ENCODE measurements at regions not wholly inside any gene's neighbourhood (a gene's known extent, or its start where the extent isn't known, plus 50 kb on each side); places are given as distances from the start of the nearest gene placed in this dataset.

DNA sequence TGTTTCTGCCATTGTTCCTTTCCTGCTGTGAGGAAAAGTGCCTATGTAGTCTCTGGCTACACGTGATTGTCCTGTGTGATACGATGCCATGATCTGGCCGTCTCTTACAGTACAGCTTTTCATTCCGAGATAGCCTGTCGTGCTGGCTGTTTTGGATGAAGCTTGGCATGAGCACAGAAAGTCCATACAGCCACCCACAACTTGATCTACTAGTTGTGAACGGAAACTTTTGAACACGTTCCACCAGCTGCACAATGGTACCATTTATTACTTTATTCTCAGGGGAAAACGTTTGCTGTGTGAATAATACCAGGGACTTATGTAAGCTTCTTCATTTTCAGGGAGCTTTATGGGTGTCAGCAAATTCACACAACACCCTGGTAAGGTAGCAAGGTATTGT is 217.6 kb upstream of the ANKRD55 start:
- ChIA-PET POLR2A (ENCODE audit: low non-redundant PET) (no interaction called here), CTCF (no interaction called here)
- no peak overlapping the region for H3K27ac ChIP-seq
- no peak for TF ChIP-seq CTCF (conservative IDR thresholded peaks at IDR 0.05; ENCODE audit: low read depth)
- no peak for DNase-seq (ENCODE audit: low spot score)

DNA sequence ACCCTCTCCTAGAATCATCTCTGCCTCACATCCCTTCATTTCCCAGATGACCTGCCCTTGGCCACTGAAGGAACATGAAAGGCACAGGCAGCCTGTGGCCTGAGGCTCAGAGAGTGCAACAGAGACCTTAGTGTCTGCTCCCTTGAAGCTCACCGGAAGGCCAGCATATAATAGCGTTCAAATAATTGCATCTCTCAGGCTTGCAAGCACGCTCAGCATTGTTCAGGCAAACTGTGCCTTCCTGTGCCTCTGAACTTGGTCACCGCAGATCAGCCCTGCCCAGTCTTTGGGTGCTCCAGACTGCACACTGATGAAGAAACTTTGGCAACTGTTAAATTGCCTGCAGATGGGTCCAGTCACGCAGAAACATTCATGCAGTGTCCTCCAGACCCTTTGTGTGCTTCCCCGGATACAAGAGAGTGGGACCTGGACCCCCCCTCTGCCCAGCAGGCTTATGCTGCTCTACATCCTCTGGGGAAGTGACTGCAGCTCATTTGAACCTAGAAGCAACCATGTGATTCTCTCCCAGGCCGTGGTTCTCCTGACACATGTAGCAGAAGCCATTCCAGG is 216.0 kb upstream of the ANKRD55 start:
- H3K27ac ChIP-seq, result no peak overlapping the region
- no peak for TF ChIP-seq CTCF (conservative IDR thresholded peaks at IDR 0.05; ENCODE audit: low read depth)
- ChIA-PET CTCF (interaction anchor here (0.8 kb wide), 1 partner anchor 33 kb away, joined by 4 read pairs; no protein-coding TSS in a partner anchor), POLR2A (ENCODE audit: low non-redundant PET) (no interaction called here)
- DNase-seq (ENCODE audit: low spot score), result no peak

GRCh38 chr5:56447656-56448055 is 214.5 kb upstream of the ANKRD55 start:
- H3K27ac ChIP-seq, result no peak overlapping the region
- POLR2A ChIA-PET (ENCODE audit: low non-redundant PET), result no interaction called here
- no peak for DNase-seq (ENCODE audit: low spot score)
- TF ChIP-seq CTCF (conservative IDR thresholded peaks at IDR 0.05; ENCODE audit: low read depth), result no peak
- CTCF ChIA-PET, result interaction anchor here (0.6 to 0.7 kb wide), 2 partner anchors 30 to 236 kb away, joined by 3 to 5 read pairs; no protein-coding TSS in a partner anchor

DNA sequence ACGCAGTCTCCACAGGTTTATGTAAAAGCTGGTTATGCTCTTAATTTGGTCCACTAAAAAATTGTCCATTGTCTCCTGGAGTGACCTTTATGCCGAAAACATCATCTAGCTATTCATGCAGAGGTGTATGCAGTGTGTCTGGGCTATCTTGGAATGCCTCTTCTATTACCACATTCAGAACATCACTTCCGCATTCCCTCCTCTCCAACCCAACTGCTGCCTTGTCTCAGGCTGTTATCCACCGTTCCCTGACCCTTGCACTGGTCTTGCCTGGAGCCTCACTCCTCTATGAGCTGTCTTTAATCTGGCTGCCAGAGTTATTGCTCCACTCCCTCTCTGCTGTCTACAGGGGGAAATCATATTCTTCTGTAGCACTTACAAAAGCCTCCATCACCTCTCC is 214.1 kb upstream of the ANKRD55 start:
- ChIA-PET POLR2A (ENCODE audit: low non-redundant PET) (no interaction called here), CTCF (interaction anchor here (0.6 to 0.7 kb wide), 2 partner anchors 30 to 236 kb away, joined by 3 to 5 read pairs; no protein-coding TSS in a partner anchor)
- H3K27ac ChIP-seq, result no peak overlapping the region
- no peak for TF ChIP-seq CTCF (conservative IDR thresholded peaks at IDR 0.05; ENCODE audit: low read depth)
- DNase-seq (ENCODE audit: low spot score), result no peak

- no peak for DNase-seq (ENCODE audit: low spot score)
- no peak for TF ChIP-seq CTCF (conservative IDR thresholded peaks at IDR 0.05; ENCODE audit: low read depth)
- CTCF ChIA-PET, result interaction anchor here (0.6 to 0.7 kb wide), 2 partner anchors 30 to 237 kb away, joined by 3 to 5 read pairs; no protein-coding TSS in a partner anchor
- POLR2A ChIA-PET (ENCODE audit: low non-redundant PET), result no interaction called here
- no peak overlapping the region for H3K27ac ChIP-seq
These were observed 213.6 kb upstream of the ANKRD55 start for GRCh38 chr5:56446728-56447127.

GRCh38 chr5:56443826-56444225 is 210.7 kb upstream of the ANKRD55 start:
- no peak for DNase-seq (ENCODE audit: low spot score)
- H3K27ac ChIP-seq, result no peak overlapping the region
- POLR2A ChIA-PET (ENCODE audit: low non-redundant PET), result no interaction called here
- CTCF ChIA-PET, result no interaction called here
- no peak for TF ChIP-seq CTCF (conservative IDR thresholded peaks at IDR 0.05; ENCODE audit: low read depth)

All from RWPE1 (cell line).